SK-N-SH (cell line): ENCODE measurements at regions not wholly inside any gene's neighbourhood (a gene's known extent, or its start where the extent isn't known, plus 50 kb on each side); places are given as distances from the start of the nearest gene placed in this dataset.
"Not testable (repeated sequence)": the region's sequence is repeated elsewhere in the genome, so short reads cannot be mapped to it uniquely, and the experiment has no call there.

Source experiments
- EZH2phosphoT487 ChIP-seq: fragments of 200-600 bp; sonication (generic); IDR thresholded peaks from 2 replicates; pipeline ENCODE4 v1.6.1; 2017; ENCODE audit warnings: low read depth, mixed run types, mild to moderate bottlenecking, antibody characterized with exemption, moderate library complexity, borderline replicate concordance
- FOSL2 ChIP-seq: IDR thresholded peaks from 2 replicates; pipeline ENCODE4 v1.4.0; 2012; ENCODE audit warnings: low read depth, mild to moderate bottlenecking, moderate library complexity, borderline replicate concordance
- JUND ChIP-seq: IDR thresholded peaks from 2 replicates; pipeline ENCODE4 v1.4.0; 2012
- NRF1 ChIP-seq: IDR thresholded peaks from 2 replicates; pipeline ENCODE4 v1.6.1; 2012; ENCODE audit warnings: low read depth, mild to moderate bottlenecking, low read length
- RCOR1 ChIP-seq: fragments of 150-350 bp; IDR thresholded peaks from 2 replicates; pipeline ENCODE4 v1.6.1; 2017; ENCODE audit warnings: antibody characterized with exemption, low read length
- RFX5 ChIP-seq: IDR thresholded peaks from 2 replicates; pipeline ENCODE4 v1.6.1; 2012; ENCODE audit warnings: mild to moderate bottlenecking, improper control_type of control experiment, low read length
- TAF1 ChIP-seq: IDR thresholded peaks from 2 replicates; pipeline ENCODE4 v1.6.1; 2012; ENCODE audit warnings: low read depth, mild to moderate bottlenecking, low read length, moderate library complexity, borderline replicate concordance
- TF ChIP-seq, protein P1 (sequence below): IDR thresholded peaks from 2 replicates; pipeline ENCODE4 v1.4.0; 2012; ENCODE audit warnings: low read depth
- TF ChIP-seq, protein P2 (sequence below): fragments of 150-350 bp; IDR thresholded peaks from 2 replicates; pipeline ENCODE4 v1.6.1; 2016; ENCODE audit warnings: mild to moderate bottlenecking, low read depth, low read length
- TF ChIP-seq, protein P3 (sequence below): fragments of 200-600 bp; sonication (generic); IDR thresholded peaks from 2 replicates; pipeline ENCODE4 v1.6.1; 2017; ENCODE audit warnings: antibody characterized with exemption, mild to moderate bottlenecking, moderate library complexity
- TF ChIP-seq, protein P4 (sequence below): IDR thresholded peaks from 2 replicates; pipeline ENCODE4 v1.4.0; 2012; ENCODE audit warnings: low read depth, borderline replicate concordance

DNA sequence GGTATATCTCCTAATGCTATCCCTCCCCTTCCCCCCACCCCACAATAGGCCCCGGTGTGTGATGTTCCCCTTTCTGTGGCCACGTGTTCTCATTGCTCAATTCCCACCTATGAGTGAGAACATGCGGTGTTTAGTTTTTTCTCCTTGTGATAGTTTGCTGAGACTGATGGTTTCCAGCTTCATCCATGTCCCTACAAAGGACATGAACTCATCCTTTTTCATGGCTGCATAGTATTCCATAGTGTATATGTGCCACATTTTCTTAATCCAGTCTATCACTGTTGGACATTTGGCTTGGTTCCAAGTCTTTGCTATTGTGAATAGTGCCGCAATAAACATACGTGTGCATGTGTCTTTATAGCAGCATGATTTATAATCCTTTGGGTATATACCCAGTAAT is 122.5 kb upstream of the TAS2R1 start:
- not testable (repeated sequence) for TF ChIP-seq EZH2phosphoT487, RCOR1, TAF1, RFX5, JUND, NRF1, FOSL2
- TF ChIP-seq, protein P1, sequence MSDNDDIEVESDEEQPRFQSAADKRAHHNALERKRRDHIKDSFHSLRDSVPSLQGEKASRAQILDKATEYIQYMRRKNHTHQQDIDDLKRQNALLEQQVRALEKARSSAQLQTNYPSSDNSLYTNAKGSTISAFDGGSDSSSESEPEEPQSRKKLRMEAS: not testable (repeated sequence)
- TF ChIP-seq, protein P2, sequence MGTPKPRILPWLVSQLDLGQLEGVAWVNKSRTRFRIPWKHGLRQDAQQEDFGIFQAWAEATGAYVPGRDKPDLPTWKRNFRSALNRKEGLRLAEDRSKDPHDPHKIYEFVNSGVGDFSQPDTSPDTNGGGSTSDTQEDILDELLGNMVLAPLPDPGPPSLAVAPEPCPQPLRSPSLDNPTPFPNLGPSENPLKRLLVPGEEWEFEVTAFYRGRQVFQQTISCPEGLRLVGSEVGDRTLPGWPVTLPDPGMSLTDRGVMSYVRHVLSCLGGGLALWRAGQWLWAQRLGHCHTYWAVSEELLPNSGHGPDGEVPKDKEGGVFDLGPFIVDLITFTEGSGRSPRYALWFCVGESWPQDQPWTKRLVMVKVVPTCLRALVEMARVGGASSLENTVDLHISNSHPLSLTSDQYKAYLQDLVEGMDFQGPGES: not testable (repeated sequence)
- TF ChIP-seq, protein P3, sequence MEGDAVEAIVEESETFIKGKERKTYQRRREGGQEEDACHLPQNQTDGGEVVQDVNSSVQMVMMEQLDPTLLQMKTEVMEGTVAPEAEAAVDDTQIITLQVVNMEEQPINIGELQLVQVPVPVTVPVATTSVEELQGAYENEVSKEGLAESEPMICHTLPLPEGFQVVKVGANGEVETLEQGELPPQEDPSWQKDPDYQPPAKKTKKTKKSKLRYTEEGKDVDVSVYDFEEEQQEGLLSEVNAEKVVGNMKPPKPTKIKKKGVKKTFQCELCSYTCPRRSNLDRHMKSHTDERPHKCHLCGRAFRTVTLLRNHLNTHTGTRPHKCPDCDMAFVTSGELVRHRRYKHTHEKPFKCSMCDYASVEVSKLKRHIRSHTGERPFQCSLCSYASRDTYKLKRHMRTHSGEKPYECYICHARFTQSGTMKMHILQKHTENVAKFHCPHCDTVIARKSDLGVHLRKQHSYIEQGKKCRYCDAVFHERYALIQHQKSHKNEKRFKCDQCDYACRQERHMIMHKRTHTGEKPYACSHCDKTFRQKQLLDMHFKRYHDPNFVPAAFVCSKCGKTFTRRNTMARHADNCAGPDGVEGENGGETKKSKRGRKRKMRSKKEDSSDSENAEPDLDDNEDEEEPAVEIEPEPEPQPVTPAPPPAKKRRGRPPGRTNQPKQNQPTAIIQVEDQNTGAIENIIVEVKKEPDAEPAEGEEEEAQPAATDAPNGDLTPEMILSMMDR: not testable (repeated sequence)
- TF ChIP-seq, protein P4, sequence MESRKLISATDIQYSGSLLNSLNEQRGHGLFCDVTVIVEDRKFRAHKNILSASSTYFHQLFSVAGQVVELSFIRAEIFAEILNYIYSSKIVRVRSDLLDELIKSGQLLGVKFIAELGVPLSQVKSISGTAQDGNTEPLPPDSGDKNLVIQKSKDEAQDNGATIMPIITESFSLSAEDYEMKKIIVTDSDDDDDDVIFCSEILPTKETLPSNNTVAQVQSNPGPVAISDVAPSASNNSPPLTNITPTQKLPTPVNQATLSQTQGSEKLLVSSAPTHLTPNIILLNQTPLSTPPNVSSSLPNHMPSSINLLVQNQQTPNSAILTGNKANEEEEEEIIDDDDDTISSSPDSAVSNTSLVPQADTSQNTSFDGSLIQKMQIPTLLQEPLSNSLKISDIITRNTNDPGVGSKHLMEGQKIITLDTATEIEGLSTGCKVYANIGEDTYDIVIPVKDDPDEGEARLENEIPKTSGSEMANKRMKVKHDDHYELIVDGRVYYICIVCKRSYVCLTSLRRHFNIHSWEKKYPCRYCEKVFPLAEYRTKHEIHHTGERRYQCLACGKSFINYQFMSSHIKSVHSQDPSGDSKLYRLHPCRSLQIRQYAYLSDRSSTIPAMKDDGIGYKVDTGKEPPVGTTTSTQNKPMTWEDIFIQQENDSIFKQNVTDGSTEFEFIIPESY: not testable (repeated sequence)
